ENCODE measurements at regions not wholly inside any gene's neighbourhood (a gene's known extent, or its start where the extent isn't known, plus 50 kb on each side); places are given as distances from the start of the nearest gene placed in this dataset.
"Not testable (repeated sequence)": the region's sequence is repeated elsewhere in the genome, so short reads cannot be mapped to it uniquely, and the experiment has no call there.

DNA sequence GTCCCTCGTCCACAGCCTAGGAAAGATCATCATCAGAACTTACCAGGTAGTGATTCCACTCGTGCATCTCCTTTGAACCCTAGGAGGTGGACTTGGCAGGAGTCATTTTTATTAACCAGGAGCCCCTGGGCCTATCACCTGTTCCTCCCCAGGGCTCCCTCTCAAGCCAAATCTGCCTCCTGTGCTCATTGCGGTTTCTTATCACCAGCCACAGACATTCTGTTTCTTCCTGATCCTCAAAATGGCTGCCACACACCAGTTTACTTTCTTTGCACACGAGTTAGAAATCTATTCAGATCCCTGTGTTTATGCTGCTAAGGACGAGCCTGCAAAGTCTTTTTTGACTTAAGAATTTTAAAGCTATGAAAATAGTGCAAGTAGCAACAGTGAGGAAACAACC lies 354.5 kb upstream of the BOD1L1 start:
- no peak for DNase-seq

DNA sequence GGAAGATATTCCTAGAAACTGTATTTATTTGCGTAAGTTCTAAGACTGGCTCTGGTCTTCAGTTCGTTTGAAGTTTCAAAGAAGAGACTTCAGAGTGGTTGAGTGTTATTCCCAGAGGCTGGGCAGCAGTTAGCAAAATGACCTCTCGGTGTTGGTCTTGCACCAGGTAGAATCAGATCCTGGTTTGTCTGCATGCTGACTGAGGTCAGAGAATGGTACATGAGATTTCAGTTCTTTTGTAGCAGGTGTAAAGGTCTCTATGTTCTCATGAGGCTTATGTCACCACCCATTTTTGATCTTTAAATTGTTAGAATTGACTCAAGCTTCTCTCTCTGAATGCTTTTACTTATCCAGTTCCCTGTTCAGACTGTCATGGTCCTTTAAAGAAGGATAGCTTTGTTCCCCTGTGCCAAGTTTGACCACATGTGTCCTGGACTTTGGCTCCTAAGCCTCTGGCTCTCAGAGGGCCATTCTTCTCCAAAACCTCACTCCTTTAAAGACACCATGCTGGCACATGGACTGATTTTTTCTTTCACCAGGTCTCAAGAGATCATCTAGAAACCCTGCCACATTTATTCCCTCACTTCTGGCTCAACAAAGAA lies 355.8 kb upstream of the BOD1L1 start:
- DNase-seq, result no peak

DNA sequence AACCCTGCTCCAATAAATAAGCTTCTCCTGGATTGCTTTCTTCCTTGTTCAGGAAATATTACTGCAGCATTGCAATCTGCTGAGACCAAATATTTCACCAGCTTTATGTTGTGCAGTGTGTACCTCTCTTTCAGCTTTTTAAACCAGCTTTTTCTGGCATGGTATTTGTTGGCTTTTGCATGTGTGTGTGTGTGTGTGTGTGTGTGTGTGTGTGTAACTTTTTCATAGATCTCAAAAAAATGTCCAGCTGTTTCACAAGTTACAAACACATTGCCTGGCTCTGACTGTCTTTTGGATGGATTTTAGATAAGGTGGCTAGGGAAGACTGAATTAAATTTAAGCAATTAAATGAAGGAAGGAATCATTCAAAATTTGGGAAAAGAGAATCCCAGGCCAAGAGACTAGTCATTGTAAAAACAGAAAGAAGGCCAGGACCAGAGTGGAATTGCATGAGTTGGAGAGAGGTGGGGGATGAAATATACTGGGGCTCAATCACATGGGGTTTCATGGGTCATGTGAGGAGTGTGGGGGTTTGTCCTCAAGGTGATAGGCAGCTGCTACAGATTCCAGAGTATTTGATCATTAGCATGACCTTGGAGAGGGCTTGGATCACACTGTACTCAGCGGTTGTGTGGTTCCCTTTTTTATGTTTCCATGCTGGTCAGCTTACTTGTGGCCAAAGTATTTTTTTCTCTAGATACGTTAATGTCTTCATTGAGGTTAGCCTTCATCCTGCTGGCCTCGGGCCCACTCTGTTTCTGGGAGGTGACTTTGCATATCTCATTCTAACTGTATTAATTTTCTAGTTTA lies 357.7 kb upstream of the BOD1L1 start:
- DNase-seq, result no peak

DNA sequence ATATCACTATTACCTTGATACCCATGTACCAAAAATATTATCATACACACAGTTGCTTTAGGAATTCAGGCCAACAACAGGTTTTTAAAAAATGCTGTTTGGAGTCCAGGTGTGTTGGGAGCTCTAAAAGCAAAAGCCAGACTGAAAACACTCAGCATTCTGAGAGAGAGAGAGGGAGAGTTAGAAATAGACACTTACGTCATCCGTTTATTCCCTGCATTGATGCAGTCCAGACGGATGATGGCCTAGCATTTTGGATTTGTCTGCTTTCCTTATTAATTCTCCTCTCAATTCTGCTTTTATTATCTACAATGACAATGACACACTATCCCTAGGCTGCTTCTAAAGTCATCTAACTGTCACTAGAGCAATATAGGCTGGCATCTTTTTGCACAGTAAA lies 358.3 kb upstream of the BOD1L1 start:
- no peak for DNase-seq

DNA sequence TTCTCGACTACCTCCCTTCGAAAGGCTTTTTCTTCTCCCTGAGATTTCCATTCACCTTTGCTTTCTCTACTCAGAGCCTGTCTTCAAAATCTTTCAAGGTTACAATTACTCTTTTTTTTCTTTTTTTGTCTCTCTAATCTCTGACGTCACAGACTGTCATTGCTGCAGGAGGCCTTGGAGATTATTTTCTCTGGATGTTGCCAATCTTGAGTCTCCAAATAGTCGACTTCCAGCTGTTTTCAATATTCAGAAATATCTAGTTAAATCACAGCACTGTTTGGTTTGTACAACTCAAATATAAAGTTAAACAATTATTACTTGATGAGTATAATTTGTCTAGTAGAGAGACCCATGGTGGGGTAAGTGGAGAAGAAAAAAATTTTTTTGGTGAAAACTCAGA lies 359.0 kb upstream of the BOD1L1 start:
- DNase-seq, result no peak

DNA sequence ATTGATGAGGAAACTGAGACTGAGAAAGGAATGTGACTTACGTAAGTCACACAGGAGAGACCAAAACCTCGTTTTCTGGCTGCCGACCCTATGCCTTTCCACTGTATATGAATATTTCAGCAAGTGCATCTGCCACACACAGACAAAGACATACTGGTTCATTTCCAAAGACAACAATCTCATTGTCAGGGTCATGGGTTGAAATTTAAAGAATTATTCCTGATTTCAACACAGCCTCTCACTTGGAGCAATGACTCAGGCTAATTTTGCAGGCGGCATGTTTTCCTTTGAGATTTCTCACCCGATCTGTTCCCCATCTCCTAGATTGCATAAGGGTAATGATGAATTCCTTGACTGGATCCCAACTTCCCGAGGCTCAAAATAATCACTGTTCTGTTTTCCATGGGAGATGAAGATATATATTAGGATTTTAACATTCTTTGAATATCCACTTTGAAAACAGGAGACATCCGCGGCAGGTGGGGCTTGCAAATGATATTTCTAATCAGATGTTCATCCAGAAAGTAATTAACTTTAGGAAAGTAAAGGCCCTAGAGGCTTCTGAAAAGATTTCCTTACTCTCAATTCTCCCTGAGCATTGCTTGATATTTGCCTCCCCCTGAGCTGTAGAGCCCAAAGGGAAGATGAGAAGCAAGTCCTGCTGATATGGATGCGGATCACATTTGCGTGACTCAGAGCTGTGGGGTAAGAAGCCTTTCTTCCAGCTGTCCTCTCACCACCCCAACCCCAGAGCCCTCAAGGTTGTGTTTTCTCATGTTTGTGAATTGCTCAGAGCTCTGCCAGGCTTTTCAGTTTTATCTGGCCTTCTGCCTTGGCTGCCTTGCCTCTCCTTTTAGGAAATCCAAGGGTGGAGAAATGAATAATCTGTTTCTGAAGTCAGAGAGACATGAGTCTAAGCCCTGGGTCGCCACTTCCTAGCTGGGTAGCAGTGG lies 361.1 kb upstream of the BOD1L1 start:
- peak in 21 of 56 donors; percentile 1 to 46 (median 8) for DNase-seq

DNA sequence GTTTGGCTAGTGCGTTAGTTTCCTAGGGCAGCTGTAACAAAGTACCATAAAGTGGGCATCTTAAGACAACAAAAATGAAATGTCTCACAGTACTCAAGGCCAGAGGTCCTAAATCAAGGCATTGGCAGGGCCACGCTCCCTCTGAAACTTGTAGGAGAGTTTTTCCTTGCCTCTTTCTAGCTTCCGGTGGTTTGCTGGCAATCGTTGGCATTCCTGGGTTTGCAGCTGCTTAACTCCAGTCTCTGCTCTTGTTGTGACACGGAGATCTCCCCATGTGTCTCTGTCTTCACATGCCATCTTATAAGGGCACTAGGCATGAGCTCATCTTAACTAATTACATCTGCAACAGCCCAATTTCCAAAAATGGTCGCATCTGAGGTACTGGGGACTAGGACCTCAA lies 362.0 kb upstream of the BOD1L1 start:
- DNase-seq, result no peak

DNA sequence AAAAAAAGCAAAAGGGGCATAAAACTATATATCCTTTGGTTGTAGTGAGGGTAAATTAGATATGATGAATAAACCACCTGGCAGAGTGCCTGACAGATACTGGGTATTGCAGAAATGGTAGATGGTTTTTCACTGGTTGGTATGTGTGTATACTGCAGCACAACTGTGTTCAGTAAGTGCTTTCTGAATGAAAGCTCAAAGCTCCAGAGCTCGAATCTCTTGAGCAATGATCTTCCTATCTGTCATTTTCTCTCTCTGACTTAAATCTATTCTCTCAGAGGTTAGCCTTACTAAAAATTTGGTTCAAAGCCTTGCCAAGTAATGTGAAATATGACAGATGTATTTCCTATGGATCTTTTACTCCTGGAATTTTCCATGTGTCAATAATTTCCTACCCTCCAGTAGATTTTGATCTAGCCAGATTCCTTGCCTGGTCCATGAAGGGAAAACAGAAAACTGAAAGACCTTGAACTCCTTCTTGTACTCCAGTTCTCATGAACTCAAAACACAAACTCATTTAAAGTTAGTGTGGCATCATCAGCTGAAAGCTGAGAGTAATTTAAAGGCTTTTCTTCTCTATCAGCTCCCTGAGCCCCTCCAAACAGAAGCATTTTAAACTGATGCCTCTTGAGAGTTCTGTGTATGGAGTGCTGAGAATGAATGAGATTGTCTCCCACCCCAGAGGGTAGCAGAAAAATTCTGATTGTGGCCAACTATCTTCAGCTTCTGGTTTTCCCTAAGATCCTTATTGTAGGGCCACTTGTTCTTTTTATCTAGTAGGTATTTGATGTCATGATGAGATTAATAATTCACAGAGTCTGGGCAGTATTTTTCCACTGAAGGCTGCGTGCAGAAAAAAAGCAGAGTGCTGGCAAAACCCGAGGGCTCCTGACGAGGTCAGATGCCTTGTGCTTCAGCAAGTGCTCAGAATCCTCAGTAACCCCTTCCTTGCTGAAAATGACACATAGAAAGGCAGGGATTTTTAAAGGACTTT lies 363.4 kb upstream of the BOD1L1 start:
- DNase-seq, result no peak

DNA sequence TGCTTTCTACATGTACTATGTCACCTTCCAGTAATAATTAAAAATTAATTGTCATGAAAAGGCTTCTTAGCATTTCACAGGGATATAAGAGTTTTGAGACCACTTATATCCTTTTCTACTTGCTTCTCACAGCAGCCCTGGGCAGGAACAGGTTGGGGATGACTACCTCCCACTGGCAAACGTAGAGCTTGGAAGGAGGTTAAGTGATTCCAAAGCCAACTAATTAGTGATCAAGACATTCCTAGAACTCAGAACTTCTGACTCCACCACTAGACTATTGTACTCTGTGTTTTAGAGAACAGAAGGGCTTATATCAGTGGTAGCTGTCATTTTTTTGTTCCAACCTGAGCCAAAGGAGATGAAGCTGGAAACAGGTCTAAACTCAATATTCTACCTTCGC lies 364.5 kb upstream of the BOD1L1 start:
- DNase-seq, result no peak

DNA sequence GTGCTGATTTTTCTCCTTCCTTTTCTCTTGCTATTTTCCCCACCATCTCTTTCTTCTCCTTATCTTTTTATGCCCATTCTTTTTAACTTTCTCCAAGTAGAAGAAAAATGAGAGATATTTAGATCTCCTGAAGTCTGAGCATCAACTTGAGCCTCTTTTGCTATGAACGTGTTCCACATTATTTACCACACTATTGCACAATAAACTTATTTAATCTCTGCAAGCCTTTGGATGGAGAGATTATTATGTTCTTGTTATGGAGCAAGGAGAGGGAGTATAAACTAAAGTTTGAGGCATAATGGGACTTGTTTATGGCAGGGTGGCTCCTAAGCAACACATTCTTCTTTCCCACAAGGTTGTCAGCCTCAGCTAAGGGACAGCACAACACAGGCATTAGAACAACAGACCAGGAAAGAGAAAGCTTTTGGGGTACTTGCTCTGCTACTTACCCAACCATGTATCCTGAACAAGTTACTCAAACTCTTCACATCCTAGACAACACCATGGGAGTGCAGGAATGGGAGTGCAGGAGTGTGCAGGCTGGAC lies 365.5 kb upstream of the BOD1L1 start:
- DNase-seq, result no peak

DNA sequence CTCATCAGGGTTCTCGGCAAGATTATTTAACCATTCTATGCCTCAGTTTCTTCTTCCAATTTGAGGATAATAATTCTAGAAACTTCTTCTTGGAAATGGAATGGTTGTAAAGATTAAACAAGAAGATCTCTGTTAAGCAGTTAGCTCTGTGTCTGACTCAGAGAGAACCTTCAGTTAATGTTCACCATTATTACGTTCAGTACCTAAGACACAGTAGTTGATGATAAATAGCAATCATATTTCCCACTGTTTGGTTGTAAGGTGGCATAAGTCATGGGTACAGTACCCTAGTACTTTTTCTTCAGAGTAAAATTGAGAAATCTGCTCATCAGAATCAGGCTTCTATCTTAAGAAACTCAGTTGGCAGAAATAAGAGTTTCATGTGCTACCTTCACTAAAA lies 366.5 kb upstream of the BOD1L1 start:
- DNase-seq, result no peak

DNA sequence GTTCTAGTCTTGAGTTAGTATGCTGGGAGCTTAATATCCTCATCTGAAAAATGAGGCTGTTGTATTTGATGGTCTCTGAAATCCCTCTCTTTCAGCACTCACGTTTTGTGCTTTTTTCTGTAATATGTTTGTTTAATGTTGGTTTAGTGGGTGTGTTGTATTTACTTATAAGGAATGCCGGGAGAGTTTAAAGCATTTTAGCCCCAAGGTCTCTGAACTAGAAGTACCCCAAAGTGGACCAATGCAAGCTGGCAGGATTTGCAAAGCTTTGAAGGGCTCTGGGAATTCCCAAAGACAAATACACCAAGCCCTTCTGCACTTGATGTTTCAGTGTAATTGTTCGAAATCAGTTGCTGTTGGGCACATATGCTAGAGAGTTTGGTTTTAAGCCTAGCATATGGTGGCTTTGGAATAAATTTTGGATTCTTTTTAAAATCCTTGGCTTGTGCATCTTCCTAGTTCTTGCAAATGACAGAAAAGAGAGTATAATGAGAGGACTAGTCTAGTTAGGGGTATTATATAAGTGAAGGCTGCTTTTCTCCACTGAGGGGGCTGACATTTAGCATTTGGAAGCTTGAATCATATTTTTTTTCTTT lies 371.4 kb upstream of the BOD1L1 start:
- DNase-seq, result no peak

DNA sequence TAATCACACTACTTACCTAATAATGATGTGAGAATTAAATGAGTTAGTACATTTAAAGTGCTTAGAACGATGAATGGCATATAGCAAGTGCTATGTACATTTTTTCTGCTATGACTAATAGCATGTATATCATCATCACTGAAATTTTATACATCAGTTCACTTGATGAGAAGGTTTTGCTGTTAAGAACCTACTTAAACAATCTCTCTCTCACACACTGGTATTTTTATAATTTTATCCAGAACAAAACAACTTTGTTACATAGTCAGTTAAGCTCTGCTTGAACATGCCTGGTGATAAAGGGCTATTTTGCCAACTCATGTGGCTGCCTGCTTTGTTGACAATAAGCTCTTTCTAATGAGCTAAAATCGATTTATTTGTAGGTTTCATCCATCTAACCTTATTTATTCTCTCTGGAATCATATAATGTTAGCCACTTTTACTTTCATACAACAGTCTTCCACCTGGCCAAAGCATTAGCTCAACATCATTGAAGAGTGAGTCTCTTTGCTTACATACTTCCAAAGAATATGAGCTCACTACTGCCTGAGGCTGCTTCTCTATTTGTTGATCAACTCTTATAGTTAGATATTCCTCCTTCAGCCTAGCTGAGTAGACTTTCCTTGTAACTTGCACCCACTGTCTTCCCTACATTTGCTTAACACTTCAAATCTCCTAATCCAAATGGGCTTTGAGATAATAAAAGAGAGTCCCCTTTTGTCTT lies 372.7 kb upstream of the BOD1L1 start:
- DNase-seq, result no peak

DNA sequence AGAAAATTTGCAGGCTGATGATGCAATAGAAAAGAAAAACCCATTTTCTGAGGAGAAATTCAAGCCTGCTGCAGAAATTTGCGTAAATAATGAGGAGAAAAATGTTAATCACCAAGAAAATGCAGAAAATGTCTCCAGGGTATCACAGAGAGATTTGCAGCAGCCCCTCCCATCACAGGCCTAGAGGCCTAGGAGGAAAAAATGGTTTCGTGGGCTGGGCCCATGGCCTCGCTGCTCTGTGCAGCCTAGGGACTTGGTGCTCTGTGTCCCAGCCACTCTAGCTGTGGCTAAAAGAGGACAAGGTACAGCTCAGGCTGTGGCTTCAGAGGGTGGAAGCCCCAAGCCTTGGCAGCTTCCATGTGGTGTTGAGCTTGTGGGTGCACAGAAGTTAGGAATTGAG lies 374.8 kb upstream of the BOD1L1 start:
- DNase-seq, result not testable (repeated sequence)

DNA sequence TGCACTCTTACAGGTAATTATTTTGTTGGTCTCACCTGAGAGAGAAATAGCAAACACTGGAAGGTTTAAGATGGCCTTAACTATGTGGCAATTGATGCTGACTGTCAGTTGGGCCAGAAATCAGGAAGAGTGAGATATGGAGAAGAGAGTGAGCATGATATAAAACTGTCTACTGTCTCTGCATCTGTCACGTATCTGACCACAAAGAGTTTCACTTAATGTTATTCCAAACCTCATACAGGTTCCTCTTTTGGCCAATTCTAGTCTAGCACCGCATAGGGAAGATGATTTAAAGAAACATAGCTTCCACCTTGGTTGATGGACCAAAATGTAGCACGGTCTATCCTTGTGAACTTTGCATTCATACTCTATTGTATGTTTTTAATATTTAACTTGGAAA lies 381.0 kb upstream of the BOD1L1 start:
- no peak for DNase-seq

DNA sequence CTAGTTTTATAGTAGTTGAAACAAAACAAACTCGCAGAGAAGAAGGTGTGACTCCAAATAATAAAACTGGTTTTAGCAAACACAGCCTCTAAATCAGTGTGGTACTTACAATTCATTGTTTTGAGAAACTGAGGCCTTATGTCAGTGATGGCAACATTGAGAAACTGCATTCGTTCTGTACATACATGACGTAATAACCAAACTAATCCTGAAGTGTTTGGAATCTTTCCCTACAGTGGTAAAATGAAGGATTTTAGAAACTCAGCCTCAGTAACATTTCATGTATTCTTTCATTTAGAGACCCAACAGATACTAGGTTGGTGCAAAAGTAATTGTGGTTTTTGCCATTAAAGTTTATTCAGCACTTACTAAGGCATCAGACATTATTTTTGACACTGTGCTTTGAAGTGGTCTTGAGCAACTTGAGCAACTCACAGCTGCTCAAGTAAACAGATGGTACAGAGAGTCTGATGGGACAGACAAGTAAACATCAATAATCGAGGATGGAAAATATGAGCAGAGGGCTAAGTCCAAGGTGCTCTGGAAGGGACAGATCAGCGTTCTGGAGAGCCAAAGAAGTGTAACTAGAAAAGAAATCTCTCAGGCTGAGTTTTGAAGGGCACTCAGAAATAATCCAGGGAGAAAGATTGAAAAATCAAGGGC lies 390.8 kb upstream of the BOD1L1 start:
- DNase-seq, result no peak

DNA sequence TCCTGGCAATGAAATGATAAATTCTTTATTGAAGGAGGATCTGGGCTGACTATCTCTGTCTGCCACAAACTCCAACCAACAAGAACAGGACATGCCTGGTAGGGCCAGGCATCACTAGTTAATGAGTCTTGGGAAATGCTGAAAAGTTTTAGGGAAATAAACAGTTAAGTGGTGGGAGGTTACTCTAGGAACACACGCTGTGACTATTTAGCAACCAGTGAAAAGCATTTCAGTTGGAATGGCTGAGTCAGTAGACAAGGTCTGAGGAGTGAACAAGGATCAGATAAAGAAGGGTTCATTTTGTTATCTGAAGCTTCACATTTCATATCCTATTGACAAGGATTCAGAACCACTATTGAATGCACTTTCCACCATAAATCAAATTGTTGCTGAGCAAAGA lies 394.9 kb upstream of the BOD1L1 start:
- no peak for DNase-seq

DNA sequence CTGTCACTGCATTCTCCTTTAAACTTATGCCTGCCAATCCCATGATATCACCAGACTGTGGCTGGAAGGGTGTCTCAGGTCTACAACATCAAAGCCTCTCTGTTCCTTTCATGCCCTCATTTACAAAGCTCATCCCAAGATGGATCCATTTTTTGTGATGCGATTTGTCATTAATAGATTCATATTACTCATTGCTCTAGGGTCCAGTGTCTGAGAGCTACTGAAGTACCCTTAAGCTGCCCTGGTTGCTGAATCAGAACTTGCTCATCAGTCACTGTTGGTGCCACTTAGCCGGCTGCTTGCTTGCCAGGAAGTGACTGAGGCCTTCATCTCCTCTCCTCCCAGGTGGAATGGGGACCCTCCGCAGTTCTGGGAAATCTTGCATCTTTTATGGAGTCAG lies 395.5 kb upstream of the BOD1L1 start:
- DNase-seq, result no peak

DNA sequence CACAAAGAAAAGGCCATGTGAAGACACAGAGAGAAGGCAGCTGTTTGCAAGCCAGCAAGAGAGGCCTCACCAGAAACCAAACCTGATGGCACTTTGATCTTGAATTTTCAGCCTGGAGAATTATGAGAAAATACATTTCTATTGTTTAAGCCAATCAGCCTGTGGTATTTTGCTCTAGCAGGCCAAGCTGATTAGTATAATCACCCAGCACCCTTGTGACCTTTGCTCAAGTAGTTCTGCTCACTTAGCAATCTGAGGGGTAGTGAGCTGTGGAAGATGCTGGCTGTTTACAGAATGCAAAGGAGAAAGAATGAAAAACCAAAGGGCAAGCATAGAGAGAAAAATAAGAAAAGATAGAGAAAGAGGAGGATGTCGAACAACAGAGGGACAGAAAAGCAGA lies 396.4 kb upstream of the BOD1L1 start:
- DNase-seq, result no peak
